OCI-LY1 (cell line): ENCODE measurements at regions not wholly inside any gene's neighbourhood (a gene's known extent, or its start where the extent isn't known, plus 50 kb on each side); places are given as distances from the start of the nearest gene placed in this dataset.

Experiments used
- H2AFZ ChIP-seq: fragments of 200-600 bp; sonication (generic), shearing (Covaris generic); 2 replicates; pipeline ENCODE4 v1.6.0; 2014; ENCODE audit warnings: antibody characterized with exemption, mild to moderate bottlenecking, low read length
- H3F3A ChIP-seq: fragments of 200-600 bp; sonication (generic), shearing (Covaris generic); 2 replicates; pipeline ENCODE4 v1.6.0; 2014; ENCODE audit warnings: mild to moderate bottlenecking, antibody characterized with exemption, low read length, moderate library complexity; ENCODE audit not compliant: insufficient read depth
- H3K27ac ChIP-seq: fragments of 200-600 bp; sonication (generic); 2 replicates; pipeline ENCODE4 v1.5.1; 2014; ENCODE audit warnings: low read length, mixed run types, mild to moderate bottlenecking, low read depth; ENCODE audit not compliant: poor library complexity, severe bottlenecking
- H3K27me3 ChIP-seq: fragments of 200-600 bp; sonication (generic); 2 replicates; pipeline ENCODE4 v1.6.0; 2014; ENCODE audit warnings: antibody characterized with exemption, mild to moderate bottlenecking, low read length, moderate library complexity; ENCODE audit not compliant: insufficient read depth
- H3K36me3 ChIP-seq: fragments of 200-600 bp; sonication (generic); 2 replicates; pipeline ENCODE4 v1.6.1; 2014; ENCODE audit warnings: mild to moderate bottlenecking, antibody characterized with exemption, low read length, moderate library complexity, mixed read lengths; ENCODE audit not compliant: insufficient read depth
- H3K4me1 ChIP-seq: fragments of 200-600 bp; sonication (generic); 2 replicates; pipeline ENCODE4 v1.5.1; 2014; ENCODE audit warnings: mild to moderate bottlenecking, low read length, moderate library complexity; ENCODE audit not compliant: insufficient read depth, severe bottlenecking
- H3K4me2 ChIP-seq: fragments of 200-600 bp; sonication (generic), shearing (Covaris generic); 2 replicates; pipeline ENCODE4 v1.6.1; 2014; ENCODE audit warnings: low read length
- H3K4me3 ChIP-seq: fragments of 200-600 bp; sonication (generic); 2 replicates; pipeline ENCODE4 v1.5.1; 2014; ENCODE audit warnings: low read length, low read depth, mild to moderate bottlenecking, mixed read lengths; ENCODE audit not compliant: poor library complexity, severe bottlenecking
- H3K79me2 ChIP-seq: fragments of 200-600 bp; shearing (Covaris generic); 2 replicates; pipeline ENCODE4 v1.6.1; 2016; ENCODE audit warnings: mixed run types, low read length, mixed read lengths; ENCODE audit not compliant: insufficient read depth
- H3K9ac ChIP-seq: fragments of 200-600 bp; sonication (generic), shearing (Covaris generic); 2 replicates; pipeline ENCODE4 v1.6.1; 2014; ENCODE audit warnings: mild to moderate bottlenecking, low read length, mixed read lengths
- H3K9me2 ChIP-seq: fragments of 200-600 bp; sonication (generic), shearing (Covaris generic); 2 replicates; pipeline ENCODE4 v1.6.1; 2014; ENCODE audit warnings: low read depth, mild to moderate bottlenecking, low read length, mixed read lengths
- H3K9me3 ChIP-seq: fragments of 200-600 bp; shearing (Covaris generic); 2 replicates; pipeline ENCODE4 v1.6.1; 2014; ENCODE audit warnings: low read length, mixed read lengths
- H4K20me1 ChIP-seq: fragments of 200-600 bp; sonication (generic), shearing (Covaris generic); 2 replicates; pipeline ENCODE4 v1.6.0; 2016; ENCODE audit warnings: mild to moderate bottlenecking, low read length; ENCODE audit not compliant: insufficient read depth
- CTCF ChIP-seq: fragments of 200-600 bp; sonication (generic), shearing (Covaris generic); IDR thresholded peaks from 2 replicates; pipeline ENCODE4 v1.5.1; 2017; ENCODE audit warnings: mild to moderate bottlenecking, antibody characterized with exemption, low read length, moderate library complexity, mixed read lengths
- EZH2 ChIP-seq: fragments of 200-600 bp; sonication (generic), shearing (Covaris generic); IDR thresholded peaks from 2 replicates; pipeline ENCODE4 v1.8.0; 2017; ENCODE audit warnings: borderline replicate concordance, mixed run types, mild to moderate bottlenecking, antibody characterized with exemption, low read length, moderate library complexity, mixed read lengths

- no peaks in the 10 kb centered on the region for H3K79me2 ChIP-seq
- H3K27me3 ChIP-seq = no peaks in the 10 kb centered on the region
- H3K4me2 ChIP-seq = no peak overlapping the region
- H3K9ac ChIP-seq = no peak overlapping the region
- no peaks in the 10 kb centered on the region for H3K9me2 ChIP-seq
- H3K4me1 ChIP-seq = no peaks in the 10 kb centered on the region
- H3K4me3 ChIP-seq = no peak overlapping the region
- no peaks in the 10 kb centered on the region for H3K9me3 ChIP-seq
- H3F3A ChIP-seq = no peaks in the 10 kb centered on the region
- no peaks in the 10 kb centered on the region for H3K36me3 ChIP-seq
- TF ChIP-seq EZH2 (no peak), CTCF (no peak)
- H4K20me1 ChIP-seq = no peaks in the 10 kb centered on the region
- no peak overlapping the region for H2AFZ ChIP-seq
- no peak overlapping the region for H3K27ac ChIP-seq
These were observed 618.9 kb downstream of the NPHP4 start for GRCh38 chr1:5373281-5373680.

GRCh38 chr1:5371270-5371669 is 621.0 kb downstream of the NPHP4 start:
- H4K20me1 ChIP-seq = no peaks in the 10 kb centered on the region
- no peak overlapping the region for H2AFZ ChIP-seq
- no peaks in the 10 kb centered on the region for H3K9me2 ChIP-seq
- no peaks in the 10 kb centered on the region for H3K79me2 ChIP-seq
- H3K9me3 ChIP-seq = no peaks in the 10 kb centered on the region
- H3K27ac ChIP-seq = no peak overlapping the region
- no peaks in the 10 kb centered on the region for H3K27me3 ChIP-seq
- H3F3A ChIP-seq = no peaks in the 10 kb centered on the region
- H3K4me1 ChIP-seq = no peaks in the 10 kb centered on the region
- H3K36me3 ChIP-seq = no peaks in the 10 kb centered on the region
- H3K4me2 ChIP-seq = no peak overlapping the region
- TF ChIP-seq CTCF (no peak), EZH2 (no peak)
- no peak overlapping the region for H3K4me3 ChIP-seq
- H3K9ac ChIP-seq = no peak overlapping the region

GRCh38 chr1:5370311-5370710 is 621.9 kb downstream of the NPHP4 start:
- Histone ChIP-seq H3K9me2 (no peaks in the 10 kb centered on the region), H3K27ac (no peak overlapping the region), H3K9me3 (no peaks in the 10 kb centered on the region), H3F3A (no peaks in the 10 kb centered on the region), H3K4me3 (no peak overlapping the region), H3K9ac (no peak overlapping the region), H4K20me1 (no peaks in the 10 kb centered on the region), H3K4me1 (no peaks in the 10 kb centered on the region), H3K36me3 (no peaks in the 10 kb centered on the region), H3K79me2 (no peaks in the 10 kb centered on the region), H2AFZ (no peak overlapping the region), H3K4me2 (no peak overlapping the region), H3K27me3 (no peaks in the 10 kb centered on the region)
- TF ChIP-seq CTCF (no peak), EZH2 (no peak)
